HL-60/S4 treated with phorbol 12-myristate 13-acetate at 8.2 ng/mL for 4 days and 3 days (cell line): ENCODE measurements at regions not wholly inside any gene's neighbourhood (a gene's known extent, or its start where the extent isn't known, plus 50 kb on each side); places are given as distances from the start of the nearest gene placed in this dataset.

ENCODE experiments used
- in situ Hi-C: fragments of 300-500 bp; cut with MboI; formaldehyde crosslinking; loops from 2 replicates; pipeline ENCODE4 v1.15.0; 2022; ENCODE audit warnings: low sequenced_read_pairs

GRCh38 chr5:34523387-34523726, 132.8 kb upstream of the RAI14 start:
- in situ Hi-C loops: no loop called here

- in situ Hi-C loops: no loop called here
These were observed 132.0 kb upstream of the RAI14 start for GRCh38 chr5:34524123-34524522.

GRCh38 chr5:34525761-34526160, 130.4 kb upstream of the RAI14 start:
- in situ Hi-C loops: no loop called here

GRCh38 chr5:34526682-34527305, 129.3 kb upstream of the RAI14 start:
- in situ Hi-C loops: no loop called here

GRCh38 chr5:34529581-34530331, 126.4 kb upstream of the RAI14 start:
- in situ Hi-C loops: no loop called here

- in situ Hi-C loops: no loop called here
These were observed 125.5 kb upstream of the RAI14 start for GRCh38 chr5:34530637-34531036.

- in situ Hi-C loops: no loop called here
These were observed 124.3 kb upstream of the RAI14 start for GRCh38 chr5:34531751-34532360.

GRCh38 chr5:34533582-34534522, 122.3 kb upstream of the RAI14 start:
- in situ Hi-C loops: no loop called here

- in situ Hi-C loops: no loop called here
These were observed 121.5 kb upstream of the RAI14 start for GRCh38 chr5:34534523-34535103.

- in situ Hi-C loops: no loop called here
These were observed 120.7 kb upstream of the RAI14 start for GRCh38 chr5:34535433-34535832.

- in situ Hi-C loops: no loop called here
These were observed 120.0 kb upstream of the RAI14 start for GRCh38 chr5:34535944-34536623.

GRCh38 chr5:34536699-34537098, 119.4 kb upstream of the RAI14 start:
- in situ Hi-C loops: no loop called here

GRCh38 chr5:34538026-34538672, 118.0 kb upstream of the RAI14 start:
- in situ Hi-C loops: no loop called here

- in situ Hi-C loops: no loop called here
These were observed 116.9 kb upstream of the RAI14 start for GRCh38 chr5:34539183-34539582.

- in situ Hi-C loops: loop anchor here (10.0 kb wide), 1 partner anchor 56 kb away; no protein-coding TSS in a partner anchor
These were observed 115.1 kb upstream of the RAI14 start for GRCh38 chr5:34541067-34541466.

GRCh38 chr5:34542818-34543217, 113.3 kb upstream of the RAI14 start:
- in situ Hi-C loops: loop anchor here (10.0 kb wide), 1 partner anchor 58 kb away; no protein-coding TSS in a partner anchor

- in situ Hi-C loops: loop anchor here (10.0 kb wide), 1 partner anchor 59 kb away; no protein-coding TSS in a partner anchor
These were observed 112.4 kb upstream of the RAI14 start for GRCh38 chr5:34543687-34544086.

- in situ Hi-C loops: loop anchor here (10.0 kb wide), 1 partner anchor 60 kb away; no protein-coding TSS in a partner anchor
These were observed 111.7 kb upstream of the RAI14 start for GRCh38 chr5:34544403-34544802.

GRCh38 chr5:34545164-34545563, 111.0 kb upstream of the RAI14 start:
- in situ Hi-C loops: loop anchor here (10.0 kb wide), 1 partner anchor 60 kb away; no protein-coding TSS in a partner anchor
